K562 (cell line): ENCODE measurements at regions not wholly inside any gene's neighbourhood (a gene's known extent, or its start where the extent isn't known, plus 50 kb on each side); places are given as distances from the start of the nearest gene placed in this dataset.

ENCODE experiments used
- ATAC-seq: fragments of 200-7000 bp; cut with Tn5 transposase; 3 replicates; pipeline ENCODE4 v1.9.1; 2020; ENCODE audit warnings: moderate library complexity
- BruUV-seq: library from RNA; stranded (reverse); fragments of 400-500 nt; replicated peaks from 2 replicates; lab custom pipeline; 2021; lab: Mats Ljungman, UMichigan
- CTCF ChIA-PET: fragments of 300-600 bp; formaldehyde crosslinking; extraction: SDS; loops from one replicate; lab custom pipeline; 2021; ENCODE audit warnings: low intra/inter-chr PET ratio; lab: Yijun Ruan, JAX
- POLR2A ChIA-PET: fragments of 300-600, 350-650 bp; sonication (Branson Sonifier 250); formaldehyde crosslinking; extraction: SDS; loops from one replicate; lab custom pipeline; 2021; ENCODE audit warnings: antibody characterized with exemption, inconsistent platforms; lab: Yijun Ruan, JAX
- DNase-seq, 4 experiments: peaks; one replicate each; pipeline versions ENCODE4 v3.0.0 to v3.0.0-alpha.2; 2011 to 2018; ENCODE audit warnings: low spot score in 3 of 4, mixed read lengths in 3 of 4; ENCODE audit errors: extremely low read depth in 1 of 4
- FAIRE-seq: peaks from 2 replicates; lab custom pipeline; 2011; peaks lifted over from hg19 to GRCh38; lab: Jason Lieb, UNC
- H2AFZ ChIP-seq: 2 replicates; pipeline ENCODE4 v1.6.0; 2011; ENCODE audit warnings: low read depth, low read length, control low read depth, inconsistent platforms
- H3K27ac ChIP-seq: fragments of 200-600 bp; 3 replicates; pipeline ENCODE4 v1.8.0; 2011; ENCODE audit warnings: low read depth, mild to moderate bottlenecking, control low read depth, inconsistent platforms, low read length, moderate library complexity, mixed read lengths; ENCODE audit errors: extremely low read depth
- H3K27me3 ChIP-seq, 2 experiments: fragments of 300-600 bp in 1 of 2; 2 replicates in 1 of 2; 3 replicates in 1 of 2; pipeline versions ENCODE4 v1.6.0 to v1.8.0; 2011; ENCODE audit warnings: inconsistent platforms in 2 of 2, low read length in 2 of 2, mild to moderate bottlenecking in 1 of 2, mixed read lengths in 1 of 2, moderate library complexity in 1 of 2; ENCODE audit not compliant: control insufficient read depth in 2 of 2, insufficient read depth in 2 of 2
- H3K36me3 ChIP-seq: fragments of 300-600 bp; 3 replicates; pipeline ENCODE4 v1.8.0; 2011; ENCODE audit warnings: mild to moderate bottlenecking, low read length, inconsistent platforms; ENCODE audit not compliant: control insufficient read depth, insufficient read depth
- H3K4me1 ChIP-seq, 2 experiments: fragments of 200-600 bp in 1 of 2; replicated peaks in 1 of 2; 2 replicates in 1 of 2; 3 replicates in 1 of 2; pipeline versions ENCODE4 v1.5.1 to v1.8.0; 2011; ENCODE audit warnings: inconsistent platforms in 2 of 2, low read length in 2 of 2, mild to moderate bottlenecking in 1 of 2, mixed read lengths in 1 of 2, moderate library complexity in 1 of 2; ENCODE audit not compliant: control insufficient read depth in 2 of 2, insufficient read depth in 2 of 2
- H3K4me2 ChIP-seq: 2 replicates; pipeline ENCODE4 v1.6.1; 2011; ENCODE audit warnings: low read length, control low read depth, inconsistent platforms, mixed read lengths; ENCODE audit not compliant: insufficient read depth
- H3K4me3 ChIP-seq: fragments of 200-600 bp; sonication (generic), shearing (Covaris generic); 2 replicates; pipeline ENCODE4 v1.5.1; 2016; ENCODE audit warnings: control low read depth, inconsistent platforms
- H3K79me2 ChIP-seq: fragments of 200-600 bp; 3 replicates; pipeline ENCODE4 v1.8.0; 2011; ENCODE audit warnings: low read length, inconsistent platforms; ENCODE audit not compliant: control insufficient read depth, insufficient read depth
- H3K9ac ChIP-seq, 2 experiments: 2 replicates each; pipeline versions ENCODE4 v1.6.0 to v1.6.1; 2011; ENCODE audit warnings: low read depth in 2 of 2, low read length in 2 of 2, control low read depth in 1 of 2, inconsistent platforms in 1 of 2, mild to moderate bottlenecking in 1 of 2, mixed read lengths in 1 of 2; ENCODE audit not compliant: insufficient read depth in 1 of 2
- H3K9me1 ChIP-seq: one replicate; pipeline ENCODE4 v1.6.0; 2011; ENCODE audit warnings: inconsistent platforms, mild to moderate bottlenecking, low read length, moderate library complexity; ENCODE audit not compliant: control insufficient read depth, insufficient read depth
- H3K9me3 ChIP-seq: replicated peaks from 2 replicates; pipeline ENCODE4 v1.5.1; 2011; ENCODE audit warnings: low read depth, low read length, inconsistent platforms; ENCODE audit not compliant: control insufficient read depth, insufficient read depth
- H4K20me1 ChIP-seq: replicated peaks from 2 replicates; pipeline ENCODE4 v1.6.1; 2011; ENCODE audit warnings: low read length, inconsistent platforms, mixed read lengths; ENCODE audit not compliant: control insufficient read depth, insufficient read depth
- BRD4 ChIP-seq: fragments of 200-600 bp; sonication (generic); IDR thresholded peaks from 2 replicates; pipeline ENCODE4 v1.6.1; 2017; ENCODE audit warnings: inconsistent platforms
- FOXA3 ChIP-seq, 2 experiments: fragments of 450-650 bp in 1 of 2; sonication (generic) in 1 of 2; formaldehyde crosslinking; IDR thresholded peaks in 1 of 2; conservative IDR thresholded peaks in 1 of 2; 2 replicates each; pipeline versions ENCODE4 v1.4.0 to v1.8.0; 2020 to 2022; ENCODE audit warnings: mild to moderate bottlenecking in 2 of 2, missing genetic modification reagents in 1 of 2
- JUND ChIP-seq, 2 experiments: IDR thresholded peaks; 2 replicates in 1 of 2; 3 replicates in 1 of 2; pipeline ENCODE4 v1.6.1; 2011; ENCODE audit warnings: borderline replicate concordance in 2 of 2, low read depth in 2 of 2, low read length in 2 of 2, improper control_type of control experiment in 1 of 2, missing biosample characterization in 1 of 2, missing genetic modification characterization in 1 of 2, missing genetic modification reagents in 1 of 2
- NELFE ChIP-seq: IDR thresholded peaks from 2 replicates; pipeline ENCODE4 v1.6.1; 2011; ENCODE audit warnings: mild to moderate bottlenecking; ENCODE audit not compliant: insufficient read depth, insufficient read length
- NR2C2 ChIP-seq, 2 experiments: fragments of 200-800 bp in 1 of 2; sonication (Bioruptor generic) in 1 of 2; sonication (generic) in 1 of 2; formaldehyde crosslinking in 1 of 2; IDR thresholded peaks; 2 replicates each; pipeline versions ENCODE4 v1.6.1 to v1.8.0; 2016 to 2022; ENCODE audit warnings: mild to moderate bottlenecking in 1 of 2, missing compliant biosample characterization in 1 of 2, missing genetic modification characterization in 1 of 2, missing genetic modification reagents in 1 of 2
- PRMT5 ChIP-seq: sonication (generic); formaldehyde crosslinking; IDR thresholded peaks from 2 replicates; pipeline ENCODE4 v1.5.0; 2020; ENCODE audit warnings: missing genetic modification reagents
- PTBP1 ChIP-seq: fragments of 200-400 bp; formaldehyde crosslinking; IDR thresholded peaks from 2 replicates; pipeline ENCODE4 v1.6.1; 2017; ENCODE audit warnings: low read depth, low read length
- SREBF2 ChIP-seq: sonication (generic); formaldehyde crosslinking; IDR thresholded peaks from 2 replicates; pipeline ENCODE4 v1.4.0; 2020; ENCODE audit warnings: mild to moderate bottlenecking, missing genetic modification reagents
- TCFL5 ChIP-seq: fragments of 250-450 bp; sonication (Bioruptor Pico); conservative IDR thresholded peaks from 2 replicates; pipeline ENCODE4 v1.6.1; 2021; ENCODE audit warnings: mild to moderate bottlenecking, moderate library complexity, matching md5 sums
- ZFPM2 ChIP-seq: fragments of 250-450 bp; sonication (Bioruptor Pico); IDR thresholded peaks from 2 replicates; pipeline ENCODE4 v1.5.1; 2022; ENCODE audit warnings: mild to moderate bottlenecking
- ZNF224 ChIP-seq: sonication (generic); formaldehyde crosslinking; IDR thresholded peaks from 2 replicates; pipeline ENCODE4 v1.8.0; 2022; ENCODE audit warnings: mild to moderate bottlenecking, missing genetic modification reagents
- ZNF253 ChIP-seq: fragments of 250-450 bp; sonication (Bioruptor Pico); conservative IDR thresholded peaks from 2 replicates; pipeline ENCODE4 v1.6.1; 2021; ENCODE audit warnings: mild to moderate bottlenecking
- WGBS: fragments of 100-300 bp; shearing (Covaris generic); methylation state at CpG from one replicate; pipeline ENCODE4 v1.1.6; 2016; ENCODE audit warnings: low coverage, mixed read lengths; ENCODE audit not compliant: insufficient coverage; ENCODE audit errors: missing lambda C conversion rate; 5-methylcytosine and 5-hydroxymethylcytosine counted together
- in situ Hi-C: fragments of 300-500 bp; cut with MboI; formaldehyde crosslinking; loops from 4 replicates; pipeline ENCODE4 v1.15.0; 2018; ENCODE audit warnings: inconsistent platforms, mixed read lengths
- intact Hi-C: fragments of 100-400 bp; cut with micrococcal nuclease; formaldehyde crosslinking; loops from 2 replicates; pipeline ENCODE4 v1.14.2; 2022
- TF ChIP-seq, protein P1 (sequence below): fragments of 450-650 bp; IDR thresholded peaks from 2 replicates; pipeline ENCODE4 v1.6.1; 2016; ENCODE audit warnings: low read depth

DNA sequence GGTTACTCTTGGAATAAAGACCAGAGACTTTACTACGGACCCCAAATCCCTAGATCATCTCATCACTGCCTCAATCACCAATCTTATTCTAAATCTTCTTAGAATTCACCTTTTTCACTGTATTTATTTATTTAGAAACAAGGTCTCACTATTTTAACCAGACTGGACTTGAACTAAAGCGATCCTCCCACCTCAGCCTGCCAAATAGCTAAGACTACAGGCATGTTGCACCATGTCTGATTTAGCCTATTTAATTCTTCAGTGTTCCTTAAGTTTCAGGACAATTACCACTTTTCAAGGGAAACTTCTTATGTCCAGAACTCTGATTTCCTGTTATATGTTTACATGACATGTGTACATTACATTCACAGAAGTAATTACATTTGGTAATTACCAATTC, 238.0 kb upstream of the COL8A1 start:
- ATAC-seq (no peak), FAIRE-seq (no peak)
- Histone ChIP-seq H3K9me3 (no peaks in the 10 kb centered on the region), H3K79me2 (no peaks in the 10 kb centered on the region), H3K9ac (no peak overlapping the region), H3K27ac (no peak overlapping the region), H3K4me3 (no peak overlapping the region), H2AFZ (no peak overlapping the region), H3K9me1 (no peaks in the 10 kb centered on the region), H4K20me1 (no peaks in the 10 kb centered on the region)
- 0% methylated on average over 2 of the region's 2 CpGs for WGBS
- BruUV-seq = no TSS peak
- in situ Hi-C loops = no loop called here
- CTCF ChIA-PET = no interaction called here
- TF ChIP-seq TCFL5 (CRISPR knock-in tag) = no peak
- TF ChIP-seq NR2C2 (CRISPR knock-in tag; IDR thresholded peaks at IDR 0.05) = no peak
- TF ChIP-seq NR2C2 (tag; IDR thresholded peaks at IDR 0.05) = no peak
- no peak for TF ChIP-seq BRD4
- TF ChIP-seq PRMT5 (CRISPR knock-in tag) = no peak
- TF ChIP-seq SREBF2 (CRISPR knock-in tag) = no peak
- TF ChIP-seq ZFPM2 (CRISPR knock-in tag) = no peak
- no peak for TF ChIP-seq ZNF253 (CRISPR knock-in tag)
- TF ChIP-seq NELFE = no peak
- TF ChIP-seq PTBP1 = no peak
- no peak for TF ChIP-seq ZNF224 (CRISPR knock-in tag)
- TF ChIP-seq, protein P1, sequence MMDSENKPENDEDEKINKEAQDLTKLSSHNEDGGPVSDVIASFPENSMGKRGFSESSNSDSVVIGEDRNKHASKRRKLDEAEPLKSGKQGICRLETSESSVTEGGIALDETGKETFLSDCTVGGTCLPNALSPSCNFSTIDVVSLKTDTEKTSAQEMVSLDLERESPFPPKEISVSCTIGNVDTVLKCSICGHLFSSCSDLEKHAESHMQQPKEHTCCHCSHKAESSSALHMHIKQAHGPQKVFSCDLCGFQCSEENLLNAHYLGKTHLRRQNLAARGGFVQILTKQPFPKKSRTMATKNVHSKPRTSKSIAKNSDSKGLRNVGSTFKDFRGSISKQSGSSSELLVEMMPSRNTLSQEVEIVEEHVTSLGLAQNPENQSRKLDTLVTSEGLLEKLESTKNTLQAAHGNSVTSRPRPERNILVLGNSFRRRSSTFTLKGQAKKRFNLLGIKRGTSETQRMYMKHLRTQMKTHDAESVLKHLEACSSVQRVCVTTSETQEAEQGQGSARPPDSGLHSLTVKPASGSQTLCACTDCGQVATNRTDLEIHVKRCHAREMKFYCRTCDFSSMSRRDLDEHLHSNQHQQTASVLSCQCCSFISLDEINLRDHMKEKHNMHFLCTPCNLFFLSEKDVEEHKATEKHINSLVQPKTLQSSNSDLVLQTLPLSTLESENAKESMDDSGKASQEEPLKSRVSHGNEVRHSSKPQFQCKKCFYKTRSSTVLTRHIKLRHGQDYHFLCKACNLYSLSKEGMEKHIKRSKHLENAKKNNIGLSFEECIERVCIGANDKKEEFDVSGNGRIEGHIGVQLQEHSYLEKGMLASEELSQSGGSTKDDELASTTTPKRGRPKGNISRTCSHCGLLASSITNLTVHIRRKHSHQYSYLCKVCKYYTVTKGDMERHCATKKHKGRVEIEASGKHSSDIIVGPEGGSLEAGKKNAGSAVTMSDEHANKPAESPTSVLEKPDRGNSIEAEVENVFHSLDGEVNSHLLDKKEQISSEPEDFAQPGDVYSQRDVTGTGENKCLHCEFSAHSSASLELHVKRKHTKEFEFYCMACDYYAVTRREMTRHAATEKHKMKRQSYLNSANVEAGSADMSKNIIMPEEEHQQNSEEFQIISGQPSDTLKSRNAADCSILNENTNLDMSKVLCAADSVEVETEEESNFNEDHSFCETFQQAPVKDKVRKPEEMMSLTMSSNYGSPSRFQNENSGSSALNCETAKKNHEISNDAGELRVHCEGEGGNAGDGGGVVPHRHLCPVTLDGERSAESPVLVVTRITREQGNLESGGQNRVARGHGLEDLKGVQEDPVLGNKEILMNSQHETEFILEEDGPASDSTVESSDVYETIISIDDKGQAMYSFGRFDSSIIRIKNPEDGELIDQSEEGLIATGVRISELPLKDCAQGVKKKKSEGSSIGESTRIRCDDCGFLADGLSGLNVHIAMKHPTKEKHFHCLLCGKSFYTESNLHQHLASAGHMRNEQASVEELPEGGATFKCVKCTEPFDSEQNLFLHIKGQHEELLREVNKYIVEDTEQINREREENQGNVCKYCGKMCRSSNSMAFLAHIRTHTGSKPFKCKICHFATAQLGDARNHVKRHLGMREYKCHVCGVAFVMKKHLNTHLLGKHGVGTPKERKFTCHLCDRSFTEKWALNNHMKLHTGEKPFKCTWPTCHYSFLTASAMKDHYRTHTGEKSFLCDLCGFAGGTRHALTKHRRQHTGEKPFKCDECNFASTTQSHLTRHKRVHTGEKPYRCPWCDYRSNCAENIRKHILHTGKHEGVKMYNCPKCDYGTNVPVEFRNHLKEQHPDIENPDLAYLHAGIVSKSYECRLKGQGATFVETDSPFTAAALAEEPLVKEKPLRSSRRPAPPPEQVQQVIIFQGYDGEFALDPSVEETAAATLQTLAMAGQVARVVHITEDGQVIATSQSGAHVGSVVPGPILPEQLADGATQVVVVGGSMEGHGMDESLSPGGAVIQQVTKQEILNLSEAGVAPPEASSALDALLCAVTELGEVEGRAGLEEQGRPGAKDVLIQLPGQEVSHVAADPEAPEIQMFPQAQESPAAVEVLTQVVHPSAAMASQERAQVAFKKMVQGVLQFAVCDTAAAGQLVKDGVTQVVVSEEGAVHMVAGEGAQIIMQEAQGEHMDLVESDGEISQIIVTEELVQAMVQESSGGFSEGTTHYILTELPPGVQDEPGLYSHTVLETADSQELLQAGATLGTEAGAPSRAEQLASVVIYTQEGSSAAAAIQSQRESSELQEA = no peak
- TF ChIP-seq JUND (IDR thresholded peaks at IDR 0.05; ENCODE audit: borderline replicate concordance, low read depth, low read length) = no peak
- no peak for TF ChIP-seq JUND (tag; IDR thresholded peaks at IDR 0.05; ENCODE audit: borderline replicate concordance, low read depth, low read length)
- TF ChIP-seq FOXA3 (CRISPR knock-in tag; conservative IDR thresholded peaks at IDR 0.05 in 1 of 2, IDR thresholded peaks at IDR 0.05 in 1 of 2) = no peak
- TF ChIP-seq, all 486 proteins: peak for 0
- DNase-seq = no peak
- H3K36me3 ChIP-seq = no peaks in the 10 kb centered on the region
- H3K4me2 ChIP-seq = no peak overlapping the region
- no peaks in the 10 kb centered on the region for H3K27me3 ChIP-seq
- H3K4me1 ChIP-seq = no peaks in the 10 kb centered on the region
- POLR2A ChIA-PET = no interaction called here
- intact Hi-C loops = no loop called here
